ENCODE measurements at regions not wholly inside any gene's neighbourhood (a gene's known extent, or its start where the extent isn't known, plus 50 kb on each side); places are given as distances from the start of the nearest gene placed in this dataset.

- TF ChIP-seq, protein P1, sequence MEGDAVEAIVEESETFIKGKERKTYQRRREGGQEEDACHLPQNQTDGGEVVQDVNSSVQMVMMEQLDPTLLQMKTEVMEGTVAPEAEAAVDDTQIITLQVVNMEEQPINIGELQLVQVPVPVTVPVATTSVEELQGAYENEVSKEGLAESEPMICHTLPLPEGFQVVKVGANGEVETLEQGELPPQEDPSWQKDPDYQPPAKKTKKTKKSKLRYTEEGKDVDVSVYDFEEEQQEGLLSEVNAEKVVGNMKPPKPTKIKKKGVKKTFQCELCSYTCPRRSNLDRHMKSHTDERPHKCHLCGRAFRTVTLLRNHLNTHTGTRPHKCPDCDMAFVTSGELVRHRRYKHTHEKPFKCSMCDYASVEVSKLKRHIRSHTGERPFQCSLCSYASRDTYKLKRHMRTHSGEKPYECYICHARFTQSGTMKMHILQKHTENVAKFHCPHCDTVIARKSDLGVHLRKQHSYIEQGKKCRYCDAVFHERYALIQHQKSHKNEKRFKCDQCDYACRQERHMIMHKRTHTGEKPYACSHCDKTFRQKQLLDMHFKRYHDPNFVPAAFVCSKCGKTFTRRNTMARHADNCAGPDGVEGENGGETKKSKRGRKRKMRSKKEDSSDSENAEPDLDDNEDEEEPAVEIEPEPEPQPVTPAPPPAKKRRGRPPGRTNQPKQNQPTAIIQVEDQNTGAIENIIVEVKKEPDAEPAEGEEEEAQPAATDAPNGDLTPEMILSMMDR (IDR thresholded peaks at IDR 0.05): no peak
- no peak for TF ChIP-seq POLR2AphosphoS5 (IDR thresholded peaks at IDR 0.05; ENCODE audit: insufficient read depth in 1 of 2, low read depth in 1 of 2)
- TF ChIP-seq POLR2A (IDR thresholded peaks at IDR 0.05): no peak
Observed at GRCh38 chr3:150278843-150279381, 129.2 kb upstream of the TSC22D2 start.
